GM18873 (cell line): ENCODE measurements at regions not wholly inside any gene's neighbourhood (a gene's known extent, or its start where the extent isn't known, plus 50 kb on each side); places are given as distances from the start of the nearest gene placed in this dataset.
"Not testable (repeated sequence)": the region's sequence is repeated elsewhere in the genome, so short reads cannot be mapped to it uniquely, and the experiment has no call there.

ENCODE experiments used
- ATAC-seq: cut with Tn5 transposase; IDR thresholded peaks from one replicate; pipeline ENCODE4 v1.9.1; 2021; ENCODE audit warnings: mild to moderate bottlenecking, moderate library complexity, moderate number of reproducible peaks; ENCODE audit not compliant: unreplicated experiment, low FRiP score

GRCh38 chr12:46884362-46884761 lies 58.6 kb upstream of the SLC38A4 start:
- no peak for ATAC-seq

GRCh38 chr12:46886541-46887041 lies 60.8 kb upstream of the SLC38A4 start:
- ATAC-seq: no peak

GRCh38 chr12:46887870-46888269 lies 62.1 kb upstream of the SLC38A4 start:
- ATAC-seq: no peak

GRCh38 chr12:46888568-46888967 lies 62.8 kb upstream of the SLC38A4 start:
- ATAC-seq: no peak

- no peak for ATAC-seq
These were observed 65.5 kb upstream of the SLC38A4 start for GRCh38 chr12:46891306-46891705.

- no peak for ATAC-seq
These were observed 66.4 kb upstream of the SLC38A4 start for GRCh38 chr12:46892034-46892705.

- no peak for ATAC-seq
These were observed 67.1 kb upstream of the SLC38A4 start for GRCh38 chr12:46892887-46893286.

GRCh38 chr12:46893434-46893833 lies 67.6 kb upstream of the SLC38A4 start:
- ATAC-seq: no peak

GRCh38 chr12:46895726-46896125 lies 69.9 kb upstream of the SLC38A4 start:
- ATAC-seq: no peak

- no peak for ATAC-seq
These were observed 70.9 kb upstream of the SLC38A4 start for GRCh38 chr12:46896680-46897079.

- ATAC-seq: no peak
These were observed 72.5 kb upstream of the SLC38A4 start for GRCh38 chr12:46898152-46898931.

- ATAC-seq: no peak
These were observed 73.2 kb upstream of the SLC38A4 start for GRCh38 chr12:46898989-46899388.

- no peak for ATAC-seq
These were observed 75.1 kb upstream of the SLC38A4 start for GRCh38 chr12:46900734-46901463.

- no peak for ATAC-seq
These were observed 75.8 kb upstream of the SLC38A4 start for GRCh38 chr12:46901464-46902205.

- no peak for ATAC-seq
These were observed 77.3 kb upstream of the SLC38A4 start for GRCh38 chr12:46903058-46903457.

- no peak for ATAC-seq
These were observed 78.8 kb upstream of the SLC38A4 start for GRCh38 chr12:46904406-46905238.

GRCh38 chr12:46905239-46905627 lies 79.4 kb upstream of the SLC38A4 start:
- ATAC-seq: not testable (repeated sequence)

- no peak for ATAC-seq
These were observed 82.0 kb upstream of the SLC38A4 start for GRCh38 chr12:46907791-46908190.

- no peak for ATAC-seq
These were observed 82.6 kb upstream of the SLC38A4 start for GRCh38 chr12:46908236-46908935.
